B cell (primary cell): ENCODE measurements at regions not wholly inside any gene's neighbourhood (a gene's known extent, or its start where the extent isn't known, plus 50 kb on each side); places are given as distances from the start of the nearest gene placed in this dataset.

Experiments used
- EZH2 ChIP-seq: IDR thresholded peaks from 2 replicates; pipeline ENCODE4 v1.6.1; 2012; ENCODE audit warnings: borderline replicate concordance, low read depth, mild to moderate bottlenecking, moderate library complexity, low read length; ENCODE audit not compliant: insufficient read depth, poor library complexity, severe bottlenecking
- TF ChIP-seq, protein P1 (sequence below): fragments of 200-600 bp; IDR thresholded peaks from one replicate; pipeline ENCODE4 v1.8.0; 2022; ENCODE audit warnings: antibody characterized with exemption, mild to moderate bottlenecking

DNA sequence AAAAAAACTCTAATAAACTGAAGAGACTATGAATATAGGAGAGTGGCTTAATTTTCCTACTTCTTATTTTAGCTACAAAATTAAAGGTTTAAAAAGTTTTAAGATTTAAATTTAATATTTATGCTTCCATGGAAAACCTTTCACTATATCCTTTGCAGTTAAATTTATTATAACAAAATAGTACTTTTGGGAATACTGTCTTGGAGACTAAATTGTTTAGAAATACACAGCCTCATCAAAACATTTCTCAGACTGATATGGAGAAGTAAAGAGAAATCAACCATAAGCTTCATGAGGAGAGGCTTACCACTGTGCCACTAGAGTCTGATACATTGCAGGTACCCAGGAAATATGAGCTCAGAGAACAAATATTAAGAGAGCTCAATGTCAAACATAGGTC is 436.5 kb downstream of the KCTD12 start:
- TF ChIP-seq, protein P1, sequence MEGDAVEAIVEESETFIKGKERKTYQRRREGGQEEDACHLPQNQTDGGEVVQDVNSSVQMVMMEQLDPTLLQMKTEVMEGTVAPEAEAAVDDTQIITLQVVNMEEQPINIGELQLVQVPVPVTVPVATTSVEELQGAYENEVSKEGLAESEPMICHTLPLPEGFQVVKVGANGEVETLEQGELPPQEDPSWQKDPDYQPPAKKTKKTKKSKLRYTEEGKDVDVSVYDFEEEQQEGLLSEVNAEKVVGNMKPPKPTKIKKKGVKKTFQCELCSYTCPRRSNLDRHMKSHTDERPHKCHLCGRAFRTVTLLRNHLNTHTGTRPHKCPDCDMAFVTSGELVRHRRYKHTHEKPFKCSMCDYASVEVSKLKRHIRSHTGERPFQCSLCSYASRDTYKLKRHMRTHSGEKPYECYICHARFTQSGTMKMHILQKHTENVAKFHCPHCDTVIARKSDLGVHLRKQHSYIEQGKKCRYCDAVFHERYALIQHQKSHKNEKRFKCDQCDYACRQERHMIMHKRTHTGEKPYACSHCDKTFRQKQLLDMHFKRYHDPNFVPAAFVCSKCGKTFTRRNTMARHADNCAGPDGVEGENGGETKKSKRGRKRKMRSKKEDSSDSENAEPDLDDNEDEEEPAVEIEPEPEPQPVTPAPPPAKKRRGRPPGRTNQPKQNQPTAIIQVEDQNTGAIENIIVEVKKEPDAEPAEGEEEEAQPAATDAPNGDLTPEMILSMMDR, result no peak
- no peak for TF ChIP-seq EZH2
